Stimulated activated CD4-positive, alpha-beta T cell treated with anti-CD3 and anti-CD28 coated beads, Interleukin-12 subunit alpha, Interleukin-12 subunit beta, amount 100 ng/mL, for 4 hours (primary cell): ENCODE measurements at regions not wholly inside any gene's neighbourhood (a gene's known extent, or its start where the extent isn't known, plus 50 kb on each side); places are given as distances from the start of the nearest gene placed in this dataset.

ENCODE experiments used
- DNase-seq: peaks from one replicate; pipeline ENCODE4 v3.0.0-alpha.2; 2020

DNA sequence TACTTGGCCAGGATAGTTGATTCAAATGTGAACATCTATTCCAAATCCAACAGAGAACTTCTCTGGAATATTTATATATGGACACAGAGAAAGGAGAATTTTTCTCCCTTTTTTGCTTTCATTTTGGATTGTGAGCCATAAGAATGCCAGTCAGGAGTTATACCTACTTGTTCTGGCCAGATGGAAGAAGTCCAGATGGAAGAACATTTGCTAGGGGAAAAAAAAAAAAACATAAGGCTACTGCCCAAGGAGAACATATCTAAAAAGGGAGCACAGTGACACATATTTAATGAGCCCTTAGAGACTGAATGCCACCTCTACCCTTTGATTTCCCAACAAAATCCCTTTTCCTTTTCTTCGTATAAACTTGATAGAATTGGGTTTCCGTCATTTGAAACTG is 61.7 kb upstream of the PPP2R2B start:
- DNase-seq: no peak

- no peak for DNase-seq
Measured at GRCh38 chr5:146944019-146944418, 65.5 kb upstream of the PPP2R2B start.

DNA sequence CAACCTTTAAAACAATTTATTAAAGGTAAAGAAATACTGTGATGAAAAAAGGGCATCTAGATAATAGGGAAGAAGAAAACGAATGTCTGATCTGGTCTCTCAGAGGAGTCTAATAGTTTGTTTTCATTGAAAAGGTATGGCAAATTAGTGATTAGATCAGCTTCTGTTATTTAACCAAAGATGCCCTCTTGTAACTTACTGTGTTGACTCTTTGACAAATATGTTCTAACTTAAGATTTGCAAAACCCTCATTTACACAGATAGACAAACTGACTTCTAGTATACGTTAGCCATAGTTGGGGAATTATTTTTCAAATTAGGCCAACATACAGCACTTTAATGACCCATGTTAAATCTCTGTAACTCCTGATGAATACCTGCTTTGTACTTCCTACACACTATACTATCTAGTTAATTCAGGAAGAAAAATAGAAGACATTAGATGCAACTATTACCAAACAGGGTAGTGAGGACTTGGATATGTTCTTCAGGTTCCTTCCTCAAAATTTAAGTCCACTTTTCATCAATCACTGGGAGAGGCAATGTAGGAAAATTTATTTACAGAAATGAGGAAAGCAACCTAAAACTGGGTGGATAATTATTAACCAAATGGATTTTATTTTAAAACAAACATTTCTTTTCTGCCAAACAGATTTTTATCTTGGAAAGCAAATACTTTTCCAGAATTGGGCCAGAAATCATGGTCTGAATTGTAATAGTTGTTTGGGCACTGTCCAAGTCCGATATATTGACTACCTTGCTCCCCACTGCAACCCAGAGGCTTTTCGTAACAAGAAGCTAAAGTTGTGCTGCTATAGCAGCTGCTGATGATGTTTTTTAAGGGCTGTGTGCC is 66.4 kb upstream of the PPP2R2B start:
- DNase-seq: no peak

- DNase-seq: no peak
Measured at GRCh38 chr5:146945617-146946084, 67.1 kb upstream of the PPP2R2B start.

DNA sequence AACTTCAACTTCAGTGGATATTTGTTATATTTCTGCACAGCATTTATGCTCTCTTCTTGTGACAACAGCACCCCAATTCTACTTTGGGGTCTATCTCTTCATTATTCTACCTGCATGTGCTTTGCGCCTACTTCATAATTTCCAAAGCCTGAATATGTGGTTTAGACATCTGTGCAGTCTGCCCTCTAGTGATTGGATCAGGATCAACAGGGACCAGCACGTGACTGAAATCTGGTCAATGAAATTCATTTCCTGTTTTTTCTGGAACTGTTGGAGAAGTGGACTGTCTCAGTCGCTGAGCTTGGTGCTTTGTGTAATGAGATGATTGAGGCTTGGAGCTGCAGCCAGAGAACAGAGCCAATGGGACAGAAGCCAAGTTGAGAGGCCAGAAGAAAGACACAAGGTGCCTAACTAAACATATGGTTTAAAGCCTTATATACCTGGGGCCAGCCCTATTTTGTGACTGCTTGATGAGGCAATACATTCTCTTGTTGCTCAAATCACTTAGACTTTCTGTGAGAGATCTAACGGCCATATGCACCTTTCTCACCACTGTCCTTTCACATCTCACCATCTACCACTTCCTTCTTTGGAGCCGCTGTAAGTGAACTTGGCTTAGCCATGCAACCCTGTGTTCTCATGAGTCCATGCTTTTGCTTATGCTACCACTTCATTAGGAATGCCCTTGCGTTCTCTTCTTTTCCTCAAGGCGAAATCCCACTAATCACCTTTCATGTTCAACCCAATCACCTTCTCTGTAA is 68.8 kb upstream of the PPP2R2B start:
- DNase-seq: no peak

- no peak for DNase-seq
Measured at GRCh38 chr5:146948666-146949065, 70.1 kb upstream of the PPP2R2B start.

GRCh38 chr5:146952168-146952567 is 73.6 kb upstream of the PPP2R2B start:
- DNase-seq: no peak

GRCh38 chr5:146956217-146956616 is 77.7 kb upstream of the PPP2R2B start:
- DNase-seq: no peak

GRCh38 chr5:146959360-146959759 is 80.8 kb upstream of the PPP2R2B start:
- no peak for DNase-seq

DNA sequence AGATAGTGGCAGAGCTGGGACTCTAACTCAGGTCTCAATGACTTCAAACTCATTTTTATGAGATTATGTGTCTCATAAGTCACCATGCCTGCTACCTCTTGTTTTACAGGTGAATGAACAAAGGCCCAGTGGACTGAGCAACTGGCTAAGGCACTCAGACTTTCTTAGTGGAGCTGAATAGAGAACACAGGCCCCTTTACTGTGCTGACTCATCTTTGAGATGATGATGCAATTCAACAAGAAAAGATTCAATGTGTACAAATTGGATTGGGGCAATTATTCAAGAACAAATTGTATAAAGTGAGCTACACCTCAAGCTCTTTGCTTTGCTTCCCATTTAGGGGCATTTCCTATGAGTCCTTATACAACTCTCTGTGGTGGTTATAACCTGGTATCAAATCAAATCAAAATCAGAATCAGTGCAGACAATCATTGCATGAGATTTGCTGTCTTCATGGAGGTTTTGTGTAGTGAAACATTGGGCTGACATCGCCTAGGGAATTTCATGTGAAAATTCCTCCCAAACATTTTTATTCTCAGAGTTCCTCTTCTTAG is 84.3 kb upstream of the PPP2R2B start:
- DNase-seq: no peak

- peak; percentile 13 for DNase-seq
Measured at GRCh38 chr5:146965761-146966659, 87.5 kb upstream of the PPP2R2B start.

DNA sequence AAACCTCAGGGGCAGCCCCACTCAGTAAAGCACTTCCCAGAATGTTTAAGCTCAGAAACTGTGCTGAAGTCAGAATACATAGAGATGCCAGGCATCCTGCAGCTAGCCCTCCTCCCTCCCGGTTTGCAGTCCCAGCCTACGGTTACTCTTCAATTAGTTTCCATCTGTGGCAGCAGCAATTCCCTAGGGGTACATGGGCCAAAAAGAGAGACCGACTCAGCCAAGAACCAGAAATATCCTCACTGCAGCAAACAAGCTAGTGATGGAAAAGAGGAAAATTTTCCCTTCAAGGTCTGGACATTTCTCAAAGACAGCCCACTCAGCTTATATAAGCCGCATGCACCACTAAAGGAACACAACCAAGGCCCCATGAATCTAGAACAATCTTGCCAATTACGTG is 89.1 kb upstream of the PPP2R2B start:
- DNase-seq: no peak

GRCh38 chr5:146971401-146971800 is 92.8 kb upstream of the PPP2R2B start:
- DNase-seq: no peak

- no peak for DNase-seq
Measured at GRCh38 chr5:146986469-146986868, 107.9 kb upstream of the PPP2R2B start.

- DNase-seq: no peak
Measured at GRCh38 chr5:146993876-146994530, 115.4 kb upstream of the PPP2R2B start.

DNA sequence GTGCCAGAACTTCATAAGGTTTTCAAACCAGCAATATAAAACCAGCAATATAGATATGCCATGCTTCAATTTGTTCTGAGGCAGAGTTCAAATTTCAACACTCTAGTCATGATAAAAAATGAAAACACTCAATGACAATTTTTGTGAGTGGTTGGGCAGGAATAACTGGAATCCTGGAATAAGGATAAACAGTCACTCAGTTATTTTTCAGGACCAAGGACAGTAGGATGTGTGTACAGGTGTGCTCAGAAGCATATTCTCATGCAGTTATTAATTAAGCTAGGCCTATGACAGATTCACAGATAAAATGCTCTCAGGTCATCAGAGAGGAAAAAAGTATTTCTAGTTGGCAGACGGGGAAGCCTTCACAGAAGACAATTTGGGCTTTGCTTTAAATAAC is 117.3 kb upstream of the PPP2R2B start:
- DNase-seq: no peak

DNA sequence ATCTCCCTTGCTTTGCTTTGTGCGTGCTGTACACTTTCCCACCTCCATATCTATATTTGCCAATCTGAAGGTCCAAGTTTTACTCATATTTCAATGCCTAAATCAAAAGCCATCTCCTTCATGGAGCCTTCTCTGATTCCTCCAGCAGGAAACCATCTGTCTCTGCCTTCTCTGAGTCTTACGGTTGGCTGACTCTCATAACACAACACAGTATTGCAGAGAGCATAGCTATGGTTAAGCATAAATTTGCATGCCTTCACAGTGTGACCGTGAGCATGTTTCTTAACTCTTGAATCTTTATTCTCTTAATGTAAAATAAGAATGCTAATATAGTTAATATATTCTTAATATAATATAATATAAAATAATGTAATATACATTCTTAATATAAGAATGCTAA is 136.8 kb upstream of the PPP2R2B start:
- no peak for DNase-seq

GRCh38 chr5:147017191-147017590 is 138.6 kb upstream of the PPP2R2B start:
- no peak for DNase-seq

- DNase-seq: no peak
Measured at GRCh38 chr5:147017621-147018020, 139.1 kb upstream of the PPP2R2B start.

DNA sequence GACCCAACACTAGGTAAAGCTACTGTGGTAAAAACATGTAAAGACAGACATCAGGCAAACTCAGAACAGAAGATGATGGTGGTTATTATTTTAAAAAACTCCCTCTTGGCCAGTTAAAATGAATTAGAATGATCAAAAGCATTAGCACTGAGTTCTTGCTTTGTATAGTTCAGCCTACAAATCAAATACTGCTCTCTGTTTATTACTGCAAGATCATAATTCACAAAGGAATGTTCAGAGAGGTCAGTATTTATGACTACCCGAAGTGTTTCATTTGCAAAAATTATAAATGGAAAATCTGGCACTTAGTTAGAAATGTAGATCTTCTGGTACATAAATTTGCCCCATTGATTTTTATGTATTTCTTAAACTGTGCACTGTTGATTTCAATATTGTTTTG is 140.3 kb upstream of the PPP2R2B start:
- DNase-seq: no peak

- no peak for DNase-seq
Measured at GRCh38 chr5:147036691-147037245, 158.2 kb upstream of the PPP2R2B start.
